Vagina (tissue), 2 donors: ENCODE measurements at regions not wholly inside any gene's neighbourhood (a gene's known extent, or its start where the extent isn't known, plus 50 kb on each side); places are given as distances from the start of the nearest gene placed in this dataset.
"Not testable (repeated sequence)": the region's sequence is repeated elsewhere in the genome, so short reads cannot be mapped to it uniquely, and the experiment has no call there.

ENCODE experiments used
- DNase-seq, 2 donors: peaks; one replicate each; pipeline ENCODE4 v3.0.0-alpha.2; 2017; ENCODE audit errors: extremely low spot score in 2 of 2
- H3K27ac ChIP-seq: fragments of 200-600 bp; sonication (generic); one replicate; pipeline ENCODE4 v1.5.1; 2019
- H3K27me3 ChIP-seq: fragments of 200-600 bp; sonication (generic); one replicate; pipeline ENCODE4 v1.5.1; 2019
- H3K36me3 ChIP-seq, 2 donors: fragments of 200-600 bp; sonication (generic); one replicate each; pipeline ENCODE4 v1.5.1; 2017 to 2019
- H3K4me1 ChIP-seq: fragments of 200-600 bp; sonication (generic); one replicate; pipeline ENCODE4 v1.5.1; 2019
- H3K4me3 ChIP-seq, 2 donors: fragments of 200-600 bp; sonication (generic); 1 replicate in 1 of 2; 2 replicates in 1 of 2; pipeline ENCODE4 v1.5.1; 2016 to 2019
- H3K9me3 ChIP-seq: fragments of 200-600 bp; sonication (generic); one replicate; pipeline ENCODE4 v1.5.1; 2019
- CTCF ChIP-seq, 3 experiments: fragments of 450-650 bp in 2 of 3; fragments of 200-600 bp in 1 of 3; sonication (generic) in 1 of 3; IDR thresholded peaks; one replicate each; pipeline ENCODE4 v1.5.1; 2017 to 2019; ENCODE audit warnings: antibody characterized with exemption in 3 of 3, mild to moderate bottlenecking in 2 of 3, moderate library complexity in 2 of 3
- POLR2A ChIP-seq, 2 donors: fragments of 450-650 bp; IDR thresholded peaks; one replicate each; pipeline ENCODE4 v1.6.1; 2017; ENCODE audit warnings: antibody characterized with exemption in 2 of 2, mild to moderate bottlenecking in 2 of 2, moderate library complexity in 2 of 2
- POLR2AphosphoS5 ChIP-seq, 2 donors: sonication (generic); formaldehyde crosslinking; IDR thresholded peaks; one replicate each; pipeline ENCODE4 v1.9.0; 2017; ENCODE audit warnings: antibody characterized with exemption in 2 of 2, mild to moderate bottlenecking in 2 of 2, low read depth in 1 of 2; ENCODE audit not compliant: insufficient read depth in 1 of 2
- intact Hi-C: fragments of 100-400 bp; cut with DNase I; formaldehyde crosslinking; loops from one replicate; pipeline ENCODE4 v1.15.1; 2023

GRCh38 chr7:79977481-79977880 is 157.2 kb upstream of the GNAI1 start:
- intact Hi-C loops = no loop called here
- no peak for DNase-seq
- H3K4me3 ChIP-seq = no peak overlapping the region
- H3K9me3 ChIP-seq = no peaks in the 10 kb centered on the region
- no peak overlapping the region for H3K27ac ChIP-seq
- H3K4me1 ChIP-seq = no peaks in the 10 kb centered on the region
- TF ChIP-seq POLR2A (IDR thresholded peaks at IDR 0.05) (no peak), CTCF (IDR thresholded peaks at IDR 0.05) (no peak), POLR2AphosphoS5 (IDR thresholded peaks at IDR 0.05; ENCODE audit: insufficient read depth in 1 of 2, low read depth in 1 of 2) (no peak)
- no peaks in the 10 kb centered on the region for H3K27me3 ChIP-seq
- no peaks in the 10 kb centered on the region for H3K36me3 ChIP-seq

GRCh38 chr7:79976711-79977020 is 158.0 kb upstream of the GNAI1 start:
- H3K27ac ChIP-seq, H3K36me3 ChIP-seq, H3K27me3 ChIP-seq, H3K4me1 ChIP-seq, H3K4me3 ChIP-seq, DNase-seq, intact Hi-C loops, H3K9me3 ChIP-seq: not testable (repeated sequence)

GRCh38 chr7:79975986-79976710 is 158.5 kb upstream of the GNAI1 start:
- intact Hi-C loops = not testable (repeated sequence)

GRCh38 chr7:79973455-79973854 is 161.2 kb upstream of the GNAI1 start:
- Histone ChIP-seq H3K4me1 (no peaks in the 10 kb centered on the region), H3K9me3 (no peaks in the 10 kb centered on the region), H3K36me3 (no peaks in the 10 kb centered on the region), H3K27me3 (no peaks in the 10 kb centered on the region), H3K4me3 (no peak overlapping the region), H3K27ac (no peak overlapping the region)
- no peak for DNase-seq
- TF ChIP-seq POLR2AphosphoS5 (IDR thresholded peaks at IDR 0.05; ENCODE audit: insufficient read depth in 1 of 2, low read depth in 1 of 2) (no peak), CTCF (IDR thresholded peaks at IDR 0.05) (no peak), POLR2A (IDR thresholded peaks at IDR 0.05) (no peak)
- intact Hi-C loops = no loop called here

More at GRCh38 chr7:79975986-79976710, 158.5 kb upstream of the GNAI1 start:
- H3K27me3 ChIP-seq, H3K4me1 ChIP-seq, H3K4me3 ChIP-seq, H3K27ac ChIP-seq, H3K36me3 ChIP-seq, DNase-seq, H3K9me3 ChIP-seq: not testable (repeated sequence)

- Histone ChIP-seq H3K4me3 (no peak overlapping the region), H3K36me3 (no peaks in the 10 kb centered on the region), H3K9me3 (no peaks in the 10 kb centered on the region), H3K27me3 (no peaks in the 10 kb centered on the region), H3K27ac (no peak overlapping the region), H3K4me1 (no peaks in the 10 kb centered on the region)
- DNase-seq = no peak
- intact Hi-C loops = no loop called here
- TF ChIP-seq POLR2A (IDR thresholded peaks at IDR 0.05) (no peak), POLR2AphosphoS5 (IDR thresholded peaks at IDR 0.05; ENCODE audit: insufficient read depth in 1 of 2, low read depth in 1 of 2) (no peak), CTCF (IDR thresholded peaks at IDR 0.05) (no peak)
These were observed 163.6 kb upstream of the GNAI1 start for GRCh38 chr7:79971058-79971457.

GRCh38 chr7:79968894-79969293 is 165.7 kb upstream of the GNAI1 start:
- no peak for DNase-seq
- no peak overlapping the region for H3K4me3 ChIP-seq
- H3K36me3 ChIP-seq = no peaks in the 10 kb centered on the region
- TF ChIP-seq POLR2AphosphoS5 (IDR thresholded peaks at IDR 0.05; ENCODE audit: insufficient read depth in 1 of 2, low read depth in 1 of 2) (no peak), POLR2A (IDR thresholded peaks at IDR 0.05) (no peak), CTCF (IDR thresholded peaks at IDR 0.05) (no peak)
- no peaks in the 10 kb centered on the region for H3K9me3 ChIP-seq
- H3K27ac ChIP-seq = no peak overlapping the region
- no peaks in the 10 kb centered on the region for H3K27me3 ChIP-seq
- intact Hi-C loops = no loop called here
- no peaks in the 10 kb centered on the region for H3K4me1 ChIP-seq
